HepG2 (cell line): ENCODE measurements at regions not wholly inside any gene's neighbourhood (a gene's known extent, or its start where the extent isn't known, plus 50 kb on each side); places are given as distances from the start of the nearest gene placed in this dataset.

Source experiments
- ATAC-seq: fragments of 200-7000 bp; cut with Tn5 transposase; 3 replicates; pipeline ENCODE4 v1.9.1; 2020; ENCODE audit warnings: mild to moderate bottlenecking, moderate library complexity
- BruUV-seq: library from RNA; stranded (reverse); fragments of 400-500 nt; replicated peaks from 2 replicates; lab custom pipeline; 2021; lab: Mats Ljungman, UMichigan
- CTCF ChIA-PET: fragments of 300-600 bp; formaldehyde crosslinking; extraction: SDS; loops from one replicate; lab custom pipeline; 2021; ENCODE audit warnings: low total read pairs, inconsistent platforms, low intra/inter-chr PET ratio; lab: Yijun Ruan, JAX
- POLR2A ChIA-PET: fragments of 350-600 bp; sonication (Branson Sonifier 250); formaldehyde crosslinking; loops from one replicate; lab custom pipeline; 2020; ENCODE audit warnings: antibody characterized with exemption, inconsistent platforms; lab: Yijun Ruan, JAX
- DNase-seq: peaks from one replicate; pipeline ENCODE4 v3.0.0-alpha.2; 2015; ENCODE audit warnings: low spot score
- FAIRE-seq: peaks from 3 replicates; lab custom pipeline; 2011; peaks lifted over from hg19 to GRCh38; lab: Jason Lieb, UNC
- H2AFZ ChIP-seq: one replicate; pipeline ENCODE4 v1.6.1; 2011; ENCODE audit warnings: low read length, inconsistent platforms
- H3K27ac ChIP-seq: fragments of 300-600 bp; 3 replicates; pipeline ENCODE4 v1.8.0; 2011; ENCODE audit warnings: mixed run types, mild to moderate bottlenecking, mixed read lengths, low read length, inconsistent platforms; ENCODE audit not compliant: insufficient read depth; ENCODE audit errors: extremely low read length
- H3K27me3 ChIP-seq, 2 experiments: fragments of 200-600 bp in 1 of 2; 2 replicates in 1 of 2; 3 replicates in 1 of 2; pipeline versions ENCODE4 v1.6.0 to v1.8.0; 2011; ENCODE audit warnings: low read length in 2 of 2, mild to moderate bottlenecking in 2 of 2, moderate library complexity in 2 of 2, inconsistent platforms in 1 of 2; ENCODE audit not compliant: insufficient read depth in 2 of 2, control insufficient read depth in 1 of 2
- H3K36me3 ChIP-seq, 2 experiments: fragments of 200-600 bp in 1 of 2; replicated peaks in 1 of 2; 2 replicates in 1 of 2; 3 replicates in 1 of 2; pipeline versions ENCODE4 v1.5.1 to v1.8.0; 2011; ENCODE audit warnings: low read length in 2 of 2, inconsistent platforms in 1 of 2; ENCODE audit not compliant: insufficient read depth in 2 of 2, control insufficient read depth in 1 of 2
- H3K4me1 ChIP-seq: 2 replicates; pipeline ENCODE4 v1.5.1; 2012; ENCODE audit warnings: low read length, inconsistent platforms; ENCODE audit not compliant: insufficient read depth
- H3K4me2 ChIP-seq: 2 replicates; pipeline ENCODE4 v1.6.0; 2011; ENCODE audit warnings: low read depth, low read length, inconsistent platforms
- H3K4me3 ChIP-seq, 3 experiments: fragments of 200-600 bp in 1 of 3; sonication (generic), shearing (Covaris generic) in 1 of 3; replicated peaks in 1 of 3; 2 replicates each; pipeline ENCODE4 v1.5.1; 2011 to 2016; ENCODE audit warnings: low read length in 3 of 3, inconsistent platforms in 2 of 3, low read depth in 2 of 3, mild to moderate bottlenecking in 2 of 3, control low read depth in 1 of 3, mixed read lengths in 1 of 3; ENCODE audit not compliant: insufficient read depth in 1 of 3
- H3K79me2 ChIP-seq: one replicate; pipeline ENCODE4 v1.6.1; 2011; ENCODE audit warnings: low read length, inconsistent platforms; ENCODE audit not compliant: insufficient read depth
- H3K9ac ChIP-seq: 2 replicates; pipeline ENCODE4 v1.6.0; 2011; ENCODE audit warnings: mild to moderate bottlenecking, low read depth, low read length, inconsistent platforms; ENCODE audit not compliant: insufficient read depth
- H3K9me3 ChIP-seq: 2 replicates; pipeline ENCODE4 v1.5.1; 2012; ENCODE audit warnings: mild to moderate bottlenecking, low read length
- H4K20me1 ChIP-seq: 2 replicates; pipeline ENCODE4 v1.6.0; 2011; ENCODE audit warnings: inconsistent platforms, mild to moderate bottlenecking, low read length, moderate library complexity; ENCODE audit not compliant: insufficient read depth
- PHF8 ChIP-seq: sonication (generic); formaldehyde crosslinking; IDR thresholded peaks from 2 replicates; pipeline ENCODE4 v1.5.0; 2020; ENCODE audit warnings: missing genetic modification reagents
- SMAD1 ChIP-seq: sonication (generic); formaldehyde crosslinking; IDR thresholded peaks from 2 replicates; pipeline ENCODE4 v1.4.0; 2020; ENCODE audit warnings: missing genetic modification reagents, low read depth, mild to moderate bottlenecking, borderline replicate concordance
- SOX13 ChIP-seq, 3 experiments: fragments of 450-650 bp in 1 of 3; sonication (generic) in 1 of 3; formaldehyde crosslinking in 1 of 3; IDR thresholded peaks in 2 of 3; conservative IDR thresholded peaks in 1 of 3; 2 replicates each; pipeline versions ENCODE4 v1.5.0 to v1.6.1; 2016 to 2020; ENCODE audit warnings: antibody characterized with exemption in 1 of 3, mild to moderate bottlenecking in 1 of 3, missing compliant biosample characterization in 1 of 3, missing genetic modification reagents in 1 of 3, moderate library complexity in 1 of 3
- ZKSCAN5 ChIP-seq: sonication (generic); formaldehyde crosslinking; IDR thresholded peaks from 2 replicates; pipeline ENCODE4 v1.5.1; 2020; ENCODE audit warnings: mild to moderate bottlenecking, missing genetic modification reagents
- ZNF367 ChIP-seq: sonication (generic); formaldehyde crosslinking; IDR thresholded peaks from 2 replicates; pipeline ENCODE4 v1.4.0; 2020; ENCODE audit warnings: missing genetic modification reagents, borderline replicate concordance
- ZNF7 ChIP-seq: IDR thresholded peaks from 2 replicates; pipeline ENCODE4 v1.6.1; 2016; ENCODE audit warnings: missing biosample characterization, missing genetic modification reagents
- WGBS: methylation state at CpG from one replicate; pipeline ENCODE4 v1.1.6; 2017; ENCODE audit warnings: low lambda C conversion rate; 5-methylcytosine and 5-hydroxymethylcytosine counted together
- in situ Hi-C: cut with HindIII; loops from 2 replicates; pipeline ENCODE4 v1.10.0; 2017; ENCODE audit warnings: low pct_unique_long_range_greater_than_20kb; ENCODE audit not compliant: extremely low pct_ligation_motif_present
- intact Hi-C: fragments of 100-400 bp; cut with micrococcal nuclease; formaldehyde crosslinking; loops from one replicate; pipeline ENCODE4 v1.10.0; 2022; ENCODE audit not compliant: unreplicated experiment
- TF ChIP-seq, protein P1 (sequence below): sonication (generic); formaldehyde crosslinking; IDR thresholded peaks from 2 replicates; pipeline ENCODE4 v1.4.0; 2020; ENCODE audit warnings: missing genetic modification reagents

DNA sequence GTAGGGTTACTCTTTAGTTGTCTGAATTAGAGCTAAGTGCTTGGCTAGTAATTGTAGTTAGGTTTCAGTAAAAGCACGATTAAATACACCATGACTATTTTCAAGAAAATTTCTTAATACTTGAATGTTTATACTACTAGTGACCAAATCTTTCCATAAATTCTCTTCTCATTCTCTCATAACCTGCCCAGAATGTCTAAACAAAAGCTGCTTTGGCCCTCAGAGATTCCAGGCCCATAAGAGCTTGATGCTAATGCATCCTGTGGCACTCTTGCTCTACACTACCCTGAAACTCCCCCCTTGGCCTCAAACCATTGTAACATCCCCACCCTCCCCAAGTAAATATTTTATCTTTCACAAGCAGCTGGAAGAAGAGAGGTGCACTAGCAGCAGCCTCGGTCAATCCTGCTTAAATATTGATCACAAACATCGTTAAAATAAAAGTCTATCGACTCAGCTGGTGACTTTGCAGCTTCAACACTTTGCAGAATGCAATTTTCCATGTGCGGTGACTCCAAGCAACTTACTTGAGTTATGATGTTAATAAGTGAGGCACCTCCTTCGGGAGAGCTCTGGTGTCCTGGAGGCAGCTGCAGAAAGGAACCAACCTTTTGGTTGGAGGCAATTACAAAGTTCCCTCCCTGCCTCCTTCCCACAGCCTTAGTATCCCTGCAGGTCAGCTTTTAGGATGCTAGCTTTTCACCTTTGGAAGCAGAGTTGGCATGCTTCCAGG, 315.6 kb upstream of the PLXNA2 start:
- H3K4me2 ChIP-seq: no peak overlapping the region
- H3K79me2 ChIP-seq: no peaks in the 10 kb centered on the region
- WGBS: 3% methylated on average over 6 of the region's 6 CpGs
- in situ Hi-C loops: no loop called here
- no peak for ATAC-seq
- DNase-seq: no peak
- no peaks in the 10 kb centered on the region for H3K9me3 ChIP-seq
- no peak overlapping the region for H2AFZ ChIP-seq
- BruUV-seq: no TSS peak
- H3K36me3 ChIP-seq: no peaks in the 10 kb centered on the region
- H3K9ac ChIP-seq: no peak overlapping the region
- no peaks in the 10 kb centered on the region for H3K27me3 ChIP-seq
- no peak overlapping the region for H3K4me3 ChIP-seq
- intact Hi-C loops: no loop called here
- TF ChIP-seq PHF8 (no peak), SMAD1 (no peak), ZNF367 (CRISPR knock-in tag) (no peak), SOX13 (IDR thresholded peaks at IDR 0.05) (no peak), SOX13 (CRISPR knock-in tag; conservative IDR thresholded peaks at IDR 0.05 in 1 of 2, IDR thresholded peaks at IDR 0.05 in 1 of 2) (no peak), ZKSCAN5 (CRISPR knock-in tag) (no peak), ZNF7 (CRISPR knock-in tag) (no peak)
- TF ChIP-seq, protein P1, sequence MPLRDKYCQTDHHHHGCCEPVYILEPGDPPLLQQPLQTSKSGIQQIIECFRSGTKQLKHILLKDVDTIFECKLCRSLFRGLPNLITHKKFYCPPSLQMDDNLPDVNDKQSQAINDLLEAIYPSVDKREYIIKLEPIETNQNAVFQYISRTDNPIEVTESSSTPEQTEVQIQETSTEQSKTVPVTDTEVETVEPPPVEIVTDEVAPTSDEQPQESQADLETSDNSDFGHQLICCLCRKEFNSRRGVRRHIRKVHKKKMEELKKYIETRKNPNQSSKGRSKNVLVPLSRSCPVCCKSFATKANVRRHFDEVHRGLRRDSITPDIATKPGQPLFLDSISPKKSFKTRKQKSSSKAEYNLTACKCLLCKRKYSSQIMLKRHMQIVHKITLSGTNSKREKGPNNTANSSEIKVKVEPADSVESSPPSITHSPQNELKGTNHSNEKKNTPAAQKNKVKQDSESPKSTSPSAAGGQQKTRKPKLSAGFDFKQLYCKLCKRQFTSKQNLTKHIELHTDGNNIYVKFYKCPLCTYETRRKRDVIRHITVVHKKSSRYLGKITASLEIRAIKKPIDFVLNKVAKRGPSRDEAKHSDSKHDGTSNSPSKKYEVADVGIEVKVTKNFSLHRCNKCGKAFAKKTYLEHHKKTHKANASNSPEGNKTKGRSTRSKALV (CRISPR knock-in tag): no peak
- no peak for FAIRE-seq
- no peaks in the 10 kb centered on the region for H3K4me1 ChIP-seq
- ChIA-PET CTCF (no interaction called here), POLR2A (no interaction called here)
- H4K20me1 ChIP-seq: no peaks in the 10 kb centered on the region
- H3K27ac ChIP-seq: no peak overlapping the region
